ENCODE measurements at regions not wholly inside any gene's neighbourhood (a gene's known extent, or its start where the extent isn't known, plus 50 kb on each side); places are given as distances from the start of the nearest gene placed in this dataset.

DNA sequence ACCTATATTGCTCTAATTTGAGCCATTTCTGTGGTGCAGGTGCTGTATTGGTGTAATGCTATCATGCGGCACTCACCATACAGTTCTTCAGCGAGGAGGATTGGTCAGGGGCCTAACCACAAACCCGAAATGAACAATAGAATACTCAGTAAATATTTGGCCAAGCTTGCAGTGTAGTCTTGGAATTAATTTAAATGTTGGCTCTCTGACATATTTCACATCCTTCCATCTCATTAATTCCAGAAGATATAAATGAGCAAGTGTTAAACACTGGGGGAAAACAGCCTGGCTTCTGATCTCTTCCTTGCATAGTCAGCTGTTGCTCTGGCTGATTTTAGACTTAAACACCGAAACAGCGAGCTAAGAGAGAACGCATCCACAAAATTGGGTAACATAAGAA lies 663.1 kb upstream of the GHITM start:
- H3K9me3 ChIP-seq: no peaks in the 10 kb centered on the region
- TF ChIP-seq, protein P1, sequence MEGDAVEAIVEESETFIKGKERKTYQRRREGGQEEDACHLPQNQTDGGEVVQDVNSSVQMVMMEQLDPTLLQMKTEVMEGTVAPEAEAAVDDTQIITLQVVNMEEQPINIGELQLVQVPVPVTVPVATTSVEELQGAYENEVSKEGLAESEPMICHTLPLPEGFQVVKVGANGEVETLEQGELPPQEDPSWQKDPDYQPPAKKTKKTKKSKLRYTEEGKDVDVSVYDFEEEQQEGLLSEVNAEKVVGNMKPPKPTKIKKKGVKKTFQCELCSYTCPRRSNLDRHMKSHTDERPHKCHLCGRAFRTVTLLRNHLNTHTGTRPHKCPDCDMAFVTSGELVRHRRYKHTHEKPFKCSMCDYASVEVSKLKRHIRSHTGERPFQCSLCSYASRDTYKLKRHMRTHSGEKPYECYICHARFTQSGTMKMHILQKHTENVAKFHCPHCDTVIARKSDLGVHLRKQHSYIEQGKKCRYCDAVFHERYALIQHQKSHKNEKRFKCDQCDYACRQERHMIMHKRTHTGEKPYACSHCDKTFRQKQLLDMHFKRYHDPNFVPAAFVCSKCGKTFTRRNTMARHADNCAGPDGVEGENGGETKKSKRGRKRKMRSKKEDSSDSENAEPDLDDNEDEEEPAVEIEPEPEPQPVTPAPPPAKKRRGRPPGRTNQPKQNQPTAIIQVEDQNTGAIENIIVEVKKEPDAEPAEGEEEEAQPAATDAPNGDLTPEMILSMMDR (IDR thresholded peaks at IDR 0.05): no peak
- no peak for TF ChIP-seq POLR2A (IDR thresholded peaks at IDR 0.05)
- H3K36me3 ChIP-seq: no peaks in the 10 kb centered on the region
- no peaks in the 10 kb centered on the region for H3K4me1 ChIP-seq
- no peaks in the 10 kb centered on the region for H3K27me3 ChIP-seq
- DNase-seq: no peak
- intact Hi-C loops (cut with DNase I; ENCODE audit: low total_unique reads): no loop called here
- H3K27ac ChIP-seq: no peak overlapping the region
- H3K4me3 ChIP-seq: no peak overlapping the region

DNA sequence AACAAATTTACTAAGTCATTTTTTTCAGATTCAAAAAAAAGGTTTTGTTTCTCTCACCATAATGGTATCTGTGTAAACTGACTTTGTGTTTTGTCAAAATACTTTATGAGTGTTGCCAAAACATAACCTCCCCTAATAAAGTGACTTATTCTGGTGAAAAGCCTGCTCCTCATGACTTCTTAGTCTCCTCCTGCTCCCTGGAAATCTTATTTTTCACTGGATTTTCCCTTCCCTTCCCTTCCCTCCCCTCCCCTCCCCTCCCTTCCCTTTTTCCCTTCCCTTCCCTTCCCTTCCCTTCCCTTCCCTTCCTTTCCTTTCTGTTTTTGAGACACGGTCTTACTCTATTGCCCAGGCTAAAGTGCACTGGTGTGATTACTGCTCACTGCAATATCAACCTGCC lies 650.1 kb upstream of the GHITM start:
- no peaks in the 10 kb centered on the region for H3K36me3 ChIP-seq
- H3K4me1 ChIP-seq: no peaks in the 10 kb centered on the region
- no peaks in the 10 kb centered on the region for H3K27me3 ChIP-seq
- H3K4me3 ChIP-seq: no peak overlapping the region
- H3K9me3 ChIP-seq: no peaks in the 10 kb centered on the region
- no peak for DNase-seq
- no peak for TF ChIP-seq POLR2A (IDR thresholded peaks at IDR 0.05)
- TF ChIP-seq, protein P1 (IDR thresholded peaks at IDR 0.05): no peak
- intact Hi-C loops (cut with DNase I; ENCODE audit: low total_unique reads): no loop called here
- no peak overlapping the region for H3K27ac ChIP-seq

DNA sequence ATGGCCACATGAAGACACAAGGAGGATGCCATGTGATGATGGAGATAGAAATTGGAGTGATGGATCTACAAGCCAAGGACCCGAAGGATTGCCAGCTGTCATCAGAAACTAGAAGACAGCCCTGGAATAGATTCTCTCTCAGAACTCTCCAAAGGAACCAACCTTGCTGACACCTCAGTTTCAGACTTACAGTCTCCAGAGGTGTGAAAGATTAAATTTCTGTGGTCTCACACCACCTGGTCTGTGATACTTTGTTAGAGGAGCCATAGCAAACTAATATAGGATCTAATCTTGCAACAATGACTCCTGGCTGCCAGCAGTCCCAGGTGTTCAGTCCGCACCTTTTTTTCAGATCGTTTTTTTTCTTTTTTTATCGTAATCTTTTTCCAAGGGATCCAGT lies 647.3 kb upstream of the GHITM start:
- Histone ChIP-seq H3K9me3 (no peaks in the 10 kb centered on the region), H3K4me3 (no peak overlapping the region), H3K27me3 (no peaks in the 10 kb centered on the region), H3K36me3 (no peaks in the 10 kb centered on the region), H3K4me1 (no peaks in the 10 kb centered on the region), H3K27ac (no peak overlapping the region)
- DNase-seq: no peak
- intact Hi-C loops (cut with DNase I; ENCODE audit: low total_unique reads): no loop called here
- TF ChIP-seq, protein P1 (IDR thresholded peaks at IDR 0.05): no peak

DNA sequence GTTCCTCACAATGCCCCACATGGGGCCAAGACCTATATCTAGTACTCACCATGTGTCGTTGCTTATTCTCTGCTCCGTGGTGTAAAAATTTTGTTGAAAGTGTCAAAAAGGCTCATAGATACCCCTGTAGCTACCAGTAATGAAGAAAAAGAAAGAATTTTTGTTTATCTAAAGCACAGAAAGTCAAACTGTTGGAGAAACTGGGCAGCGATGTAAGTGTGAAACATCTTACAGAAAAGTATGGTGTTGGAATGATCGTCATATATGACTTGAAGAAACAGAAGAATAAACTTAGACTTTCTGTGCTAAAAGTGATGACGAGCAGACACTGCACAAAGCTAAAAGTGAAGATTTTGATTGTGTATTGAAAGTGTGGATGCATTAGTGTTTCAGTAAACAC lies 626.6 kb upstream of the GHITM start:
- intact Hi-C loops (cut with DNase I; ENCODE audit: low total_unique reads): no loop called here
- Histone ChIP-seq H3K9me3 (no peaks in the 10 kb centered on the region), H3K27ac (no peak overlapping the region), H3K27me3 (no peaks in the 10 kb centered on the region), H3K36me3 (no peaks in the 10 kb centered on the region), H3K4me3 (no peak overlapping the region), H3K4me1 (no peaks in the 10 kb centered on the region)
- DNase-seq: no peak
- TF ChIP-seq POLR2A (IDR thresholded peaks at IDR 0.05): no peak
- TF ChIP-seq, protein P1 (IDR thresholded peaks at IDR 0.05): no peak

DNA sequence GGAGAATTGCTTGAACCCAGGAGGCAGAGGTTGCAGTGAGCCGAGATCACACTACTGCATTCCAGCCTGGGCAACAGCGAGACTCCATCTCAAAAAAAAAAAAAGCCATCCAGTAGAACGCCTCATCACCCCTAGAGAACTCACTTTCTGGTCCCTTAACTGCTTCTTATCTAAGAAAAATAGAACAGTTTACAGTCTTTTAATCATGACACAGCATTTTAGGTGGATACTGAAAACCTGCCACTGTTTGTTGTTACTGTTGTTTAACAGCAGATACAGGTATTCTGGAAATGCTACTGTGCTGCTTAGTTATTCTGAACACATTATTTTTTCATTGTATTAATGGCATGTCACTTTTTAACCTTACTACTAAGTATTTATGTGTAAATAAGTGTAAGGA lies 624.3 kb upstream of the GHITM start:
- no peaks in the 10 kb centered on the region for H3K9me3 ChIP-seq
- no peak overlapping the region for H3K27ac ChIP-seq
- H3K4me3 ChIP-seq: no peak overlapping the region
- TF ChIP-seq, protein P1 (IDR thresholded peaks at IDR 0.05): no peak
- no peak for TF ChIP-seq POLR2A (IDR thresholded peaks at IDR 0.05)
- intact Hi-C loops (cut with DNase I; ENCODE audit: low total_unique reads): no loop called here
- H3K27me3 ChIP-seq: no peaks in the 10 kb centered on the region
- DNase-seq: no peak
- no peaks in the 10 kb centered on the region for H3K4me1 ChIP-seq
- no peaks in the 10 kb centered on the region for H3K36me3 ChIP-seq

All from uterus (tissue), 3 donors.